NCI-H446 treated with DMSO at 0.1 percent for 48 hours (cell line): ENCODE measurements at regions not wholly inside any gene's neighbourhood (a gene's known extent, or its start where the extent isn't known, plus 50 kb on each side); places are given as distances from the start of the nearest gene placed in this dataset.
"Not testable (repeated sequence)": the region's sequence is repeated elsewhere in the genome, so short reads cannot be mapped to it uniquely, and the experiment has no call there.

Experiments
- DNase-seq: peaks from one replicate; lab custom pipeline; 2025; lab: John Stamatoyannopoulos, UW

GRCh38 chr20:30295967-30296366 lies 961.5 kb upstream of the DEFB115 start:
- DNase-seq: not testable (repeated sequence)

DNA sequence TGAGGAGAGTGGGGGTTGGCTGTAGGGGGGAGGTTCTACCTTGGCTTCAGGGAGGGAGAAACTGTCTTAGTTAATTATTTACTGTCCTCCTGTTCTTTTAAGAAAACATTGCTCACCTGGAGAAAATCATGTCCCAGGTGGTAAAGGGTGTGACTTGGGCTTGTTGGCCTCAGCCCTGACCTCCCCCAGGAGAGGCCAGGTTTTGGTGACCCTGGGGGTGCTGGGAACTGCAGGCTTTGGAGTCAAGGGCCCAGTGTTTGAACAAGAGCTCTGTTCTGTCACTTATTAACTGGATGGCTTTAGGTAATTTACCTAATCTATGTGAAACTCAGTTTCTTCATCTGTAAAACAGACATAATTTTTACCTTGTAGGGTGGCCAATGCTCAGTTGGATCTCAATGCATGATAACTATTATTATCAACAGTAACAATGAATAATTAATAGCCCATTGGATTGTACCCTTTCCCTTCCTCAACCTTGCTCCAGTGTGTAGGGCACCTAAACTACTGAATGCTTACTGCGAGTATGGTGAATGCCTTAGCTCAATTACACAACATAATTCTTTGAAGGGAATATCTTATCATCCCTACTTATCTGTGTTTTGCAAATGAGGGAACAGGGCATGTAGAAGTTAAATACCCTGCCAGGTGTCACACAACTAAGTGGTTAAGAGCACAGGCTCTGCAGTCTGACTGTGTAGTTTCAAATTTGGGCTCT lies 959.4 kb upstream of the DEFB115 start:
- not testable (repeated sequence) for DNase-seq

DNA sequence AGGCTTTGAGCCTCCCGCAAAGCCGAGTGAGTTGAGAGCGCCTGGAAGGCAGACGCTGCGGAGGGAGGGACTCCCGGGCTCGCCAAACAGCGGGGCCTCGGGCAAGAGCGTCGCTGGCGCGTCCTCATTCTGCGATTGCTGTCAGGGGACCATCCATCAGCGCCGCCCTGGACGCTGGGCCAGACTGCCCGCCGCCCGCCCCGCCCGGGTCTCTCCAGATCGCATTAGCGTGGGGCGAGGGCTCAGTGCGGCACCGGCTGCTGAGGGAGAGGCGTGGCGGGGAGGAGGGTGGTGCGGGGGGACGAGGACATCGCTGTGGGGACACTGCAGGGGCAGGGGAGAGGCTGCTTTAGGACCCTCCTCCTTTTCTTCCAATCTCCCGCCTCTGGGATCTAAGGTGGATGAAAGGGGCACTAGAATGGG lies 957.2 kb upstream of the DEFB115 start:
- DNase-seq: not testable (repeated sequence)

DNA sequence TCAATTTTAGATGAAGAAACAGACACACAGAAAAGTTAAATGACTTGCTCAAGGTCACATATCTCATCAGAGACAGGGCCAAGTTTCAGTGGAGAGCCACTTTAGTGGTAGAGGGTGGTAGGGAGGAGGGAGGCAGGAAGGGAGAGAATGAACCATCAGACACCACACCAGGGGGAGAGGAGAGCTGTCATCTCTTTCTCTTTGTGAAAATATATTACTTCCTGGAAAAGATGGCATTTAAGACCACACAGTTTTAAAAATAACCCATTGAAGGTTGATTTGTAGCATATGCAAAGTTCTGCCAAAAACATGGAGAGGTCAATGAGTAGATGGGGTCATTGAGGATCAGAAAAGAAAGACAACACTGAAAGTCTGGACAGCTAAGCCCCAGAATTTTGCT lies 954.7 kb upstream of the DEFB115 start:
- not testable (repeated sequence) for DNase-seq

DNA sequence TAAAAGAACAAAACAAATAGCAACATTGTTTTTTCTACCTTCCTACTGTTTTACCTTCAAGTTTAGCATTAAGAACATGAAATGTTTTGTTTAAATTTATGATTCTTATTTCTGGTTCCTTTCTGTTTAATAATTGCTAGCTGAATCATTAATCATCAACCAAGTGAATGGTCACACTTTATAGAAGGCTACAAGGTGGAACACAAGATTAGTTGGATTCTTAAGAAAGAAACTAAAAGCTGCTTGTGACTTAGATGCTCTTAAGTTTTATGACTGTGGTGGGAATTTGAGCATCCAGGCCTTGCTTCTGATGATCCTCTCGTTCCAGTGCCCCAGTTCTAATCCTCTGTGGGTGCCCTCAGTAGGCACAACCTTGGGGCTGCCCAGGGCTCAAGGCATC lies 947.5 kb upstream of the DEFB115 start:
- DNase-seq: not testable (repeated sequence)

DNA sequence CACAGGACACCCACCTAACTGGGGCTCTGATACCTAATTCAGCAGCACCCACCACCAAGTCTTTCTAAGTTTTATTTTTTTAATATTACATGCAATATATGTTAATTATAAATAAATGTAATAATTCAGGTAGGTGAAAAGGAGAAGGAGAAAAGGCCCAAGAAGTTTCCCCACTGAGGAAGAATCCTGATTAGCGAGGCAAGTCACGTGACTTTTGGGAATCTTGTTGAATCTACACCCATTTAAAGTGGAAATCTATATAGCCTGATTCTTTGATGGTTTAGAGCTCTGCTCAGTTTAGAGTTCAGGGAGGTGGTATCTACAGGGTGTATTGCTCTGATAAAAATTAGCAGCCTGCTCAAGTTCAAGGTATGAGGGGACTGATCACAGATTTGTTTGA lies 947.1 kb upstream of the DEFB115 start:
- DNase-seq: not testable (repeated sequence)

- DNase-seq: not testable (repeated sequence)
Measured at GRCh38 chr20:30312220-30312619, 945.2 kb upstream of the DEFB115 start.

DNA sequence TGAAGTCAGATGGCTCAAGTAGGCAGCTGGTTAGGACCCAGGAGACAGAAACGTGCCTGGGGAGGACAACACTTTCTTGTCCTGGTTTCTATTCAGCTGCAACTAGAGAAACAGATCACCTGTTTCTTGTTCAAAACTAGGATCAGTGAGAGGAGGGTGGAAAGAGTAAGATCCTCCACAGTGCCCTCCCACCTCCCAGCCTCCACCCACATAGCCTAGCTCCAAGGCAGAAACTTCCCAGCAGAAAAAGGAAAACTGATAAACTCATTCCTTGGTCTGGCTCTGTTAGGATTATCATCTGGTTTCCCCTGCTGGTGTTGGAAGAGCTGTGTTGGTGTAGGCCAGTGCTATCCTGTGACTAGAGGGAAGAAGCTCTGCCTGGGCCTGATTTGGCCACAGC lies 943.8 kb upstream of the DEFB115 start:
- not testable (repeated sequence) for DNase-seq

GRCh38 chr20:30316063-30316462 lies 941.4 kb upstream of the DEFB115 start:
- DNase-seq: peak; percentile 68

DNA sequence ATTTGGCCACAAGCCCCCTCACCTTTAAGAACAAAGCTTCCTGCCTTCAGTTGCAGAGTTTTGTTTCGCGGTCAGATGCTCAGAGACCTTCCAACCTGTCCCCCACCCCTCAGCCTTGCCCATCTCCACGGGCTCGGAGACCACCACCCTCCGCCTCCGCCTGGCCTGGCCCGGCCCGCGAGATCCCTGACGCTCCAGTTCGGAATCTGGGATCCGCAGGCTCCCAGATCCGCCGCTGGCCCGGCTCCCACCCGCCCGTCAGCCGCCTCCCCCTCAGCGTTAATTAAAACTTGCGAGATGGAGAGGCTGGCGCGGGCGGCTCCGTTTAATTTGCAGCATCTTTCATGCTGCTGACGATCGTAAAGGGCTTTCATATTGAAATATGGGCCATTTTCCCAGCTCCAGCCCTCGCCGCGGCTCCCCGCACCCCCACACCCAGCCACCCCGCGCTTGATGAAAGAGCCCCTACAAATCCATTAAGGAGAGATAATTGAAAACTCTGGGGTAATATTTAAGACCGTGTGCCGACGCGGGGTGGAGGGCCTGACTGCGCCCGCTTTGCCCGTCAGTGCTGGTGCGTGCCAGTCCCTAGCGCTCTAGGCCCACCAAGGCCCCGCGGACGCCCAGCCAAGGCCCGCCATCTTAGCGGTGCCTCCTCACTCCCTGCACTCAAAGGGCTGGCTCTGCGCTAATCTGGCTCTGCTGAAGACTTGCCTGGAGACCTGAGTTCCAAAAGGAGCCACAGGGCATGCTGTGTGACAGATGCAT lies 940.7 kb upstream of the DEFB115 start:
- not testable (repeated sequence) for DNase-seq

- DNase-seq: not testable (repeated sequence)
Measured at GRCh38 chr20:30333744-30334143, 923.7 kb upstream of the DEFB115 start.

DNA sequence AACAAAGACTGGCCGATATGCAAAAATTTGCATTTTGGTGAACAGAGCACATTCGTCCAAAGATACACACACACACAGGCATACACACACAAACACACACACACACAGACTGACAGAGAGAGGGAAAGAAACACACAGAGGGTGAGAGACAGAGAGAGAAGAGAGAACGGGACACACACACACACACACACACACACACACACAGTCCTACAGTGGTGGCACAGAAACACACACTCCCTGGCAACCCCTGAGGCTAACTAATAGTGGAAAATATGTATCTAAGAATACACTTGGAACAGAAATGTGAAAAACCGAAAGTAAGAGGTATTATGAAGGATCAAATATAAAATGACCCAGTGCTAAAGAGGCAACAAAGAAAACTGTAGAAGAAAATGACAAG lies 919.9 kb upstream of the DEFB115 start:
- DNase-seq: not testable (repeated sequence)

GRCh38 chr20:30348932-30349331 lies 908.5 kb upstream of the DEFB115 start:
- DNase-seq: peak; percentile 2

- peak; percentile 2 for DNase-seq
Measured at GRCh38 chr20:30356854-30357467, 900.5 kb upstream of the DEFB115 start.

DNA sequence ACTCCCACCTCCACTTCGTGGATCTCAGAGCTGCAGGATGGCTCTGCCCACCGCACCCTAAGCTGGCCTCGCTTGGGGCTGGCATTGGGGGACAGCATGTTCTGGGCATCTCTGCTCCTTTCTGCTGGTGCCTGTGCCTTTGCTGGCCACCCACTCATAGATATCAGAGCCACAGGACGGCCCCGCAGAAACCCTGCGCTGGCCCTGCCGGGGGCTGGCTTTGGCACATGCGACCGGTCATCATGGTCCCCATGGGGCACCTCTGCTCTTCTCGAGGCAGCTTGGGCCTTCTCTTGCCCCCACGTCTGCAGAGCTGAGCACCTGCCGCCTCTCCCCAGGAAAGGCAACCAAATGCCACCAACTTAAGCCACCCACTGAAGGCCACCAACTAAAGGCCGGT lies 895.7 kb upstream of the DEFB115 start:
- DNase-seq: not testable (repeated sequence)

DNA sequence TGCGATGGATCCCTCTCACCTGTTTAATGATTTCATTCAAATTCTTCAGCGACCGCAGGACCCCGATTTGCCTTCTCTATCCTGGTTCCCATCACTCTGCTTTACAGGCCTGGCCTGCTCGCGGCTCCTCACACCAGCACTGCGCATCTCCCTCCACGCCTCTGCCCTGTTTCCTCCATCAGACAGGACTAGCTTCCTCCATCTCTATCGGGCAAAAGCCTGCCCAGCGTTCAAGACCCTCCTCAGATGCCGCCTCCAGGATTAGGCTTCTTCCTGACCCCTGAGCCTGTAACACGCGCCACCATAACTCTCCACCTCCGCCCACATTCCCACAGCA lies 881.1 kb upstream of the DEFB115 start:
- not testable (repeated sequence) for DNase-seq

- DNase-seq: peak; percentile 66
Measured at GRCh38 chr20:30376767-30377658, 880.5 kb upstream of the DEFB115 start.

DNA sequence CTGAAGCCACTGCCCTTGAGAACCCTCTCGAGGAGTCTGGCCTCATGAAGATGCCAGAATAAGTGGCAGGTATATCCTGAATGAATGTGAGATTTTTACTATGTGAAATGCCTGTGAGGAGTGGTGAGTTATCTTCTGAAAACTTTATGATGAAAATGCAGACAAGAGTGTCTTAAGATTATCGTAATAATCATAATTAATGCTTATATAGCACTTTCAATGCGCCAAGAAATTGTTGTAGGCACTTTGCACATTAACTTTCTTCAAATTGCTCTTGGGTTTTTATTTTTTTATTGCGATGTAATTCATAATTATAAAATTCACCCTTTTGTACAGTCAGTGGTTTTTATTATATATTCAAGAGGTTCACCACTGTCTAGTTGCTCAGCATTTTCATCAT lies 879.1 kb upstream of the DEFB115 start:
- DNase-seq: not testable (repeated sequence)

- not testable (repeated sequence) for DNase-seq
Measured at GRCh38 chr20:30378721-30379120, 878.7 kb upstream of the DEFB115 start.

- DNase-seq: not testable (repeated sequence)
Measured at GRCh38 chr20:30384841-30385240, 872.6 kb upstream of the DEFB115 start.

DNA sequence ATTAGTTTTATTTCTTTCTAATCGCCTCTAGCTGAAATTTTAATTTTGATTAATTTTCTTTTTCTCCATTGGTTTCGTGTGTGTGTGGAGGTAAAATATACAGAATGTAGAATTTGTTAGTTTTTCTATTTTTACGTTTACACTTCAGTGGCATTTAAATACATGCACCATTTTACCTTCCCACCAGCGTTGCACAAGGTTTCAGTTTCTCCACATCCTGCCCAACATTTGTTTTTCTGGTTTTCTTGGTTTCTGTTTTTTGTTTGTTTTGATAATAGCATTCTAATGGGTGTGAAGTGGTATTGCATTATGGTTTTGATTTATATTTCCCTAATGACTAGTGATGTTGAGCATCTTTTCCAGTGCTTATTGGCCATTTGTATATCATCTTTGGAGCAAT lies 871.4 kb upstream of the DEFB115 start:
- DNase-seq: not testable (repeated sequence)

GRCh38 chr20:30387823-30388222 lies 869.6 kb upstream of the DEFB115 start:
- not testable (repeated sequence) for DNase-seq
